Spleen (tissue), 11 donors: ENCODE measurements at regions not wholly inside any gene's neighbourhood (a gene's known extent, or its start where the extent isn't known, plus 50 kb on each side); places are given as distances from the start of the nearest gene placed in this dataset.

ENCODE experiments used
- DNase-seq: peaks from one replicate; pipeline ENCODE4 v3.0.0-alpha.2; 2020
- H3K27ac ChIP-seq, 8 donors: fragments of 200-600 bp; sonication (generic) in 7 of 8; 1 replicate in 4 of 8; 2 replicates in 4 of 8; pipeline versions ENCODE4 v1.5.0 to v1.8.0; 2016 to 2021; ENCODE audit warnings: inconsistent platforms in 4 of 8, mild to moderate bottlenecking in 4 of 8, moderate library complexity in 1 of 8
- H3K27me3 ChIP-seq, 7 donors: fragments of 200-600 bp; sonication (generic) in 6 of 7; replicated peaks in 1 of 7; 1 replicate in 4 of 7; 2 replicates in 3 of 7; pipeline versions ENCODE4 v1.5.0 to v1.8.0; 2016 to 2021; ENCODE audit warnings: inconsistent platforms in 3 of 7, mild to moderate bottlenecking in 1 of 7
- H3K36me3 ChIP-seq, 6 donors: fragments of 200-600 bp; sonication (generic) in 5 of 6; 1 replicate in 4 of 6; 2 replicates in 2 of 6; pipeline versions ENCODE4 v1.5.0 to v1.8.0; 2016 to 2021; ENCODE audit warnings: inconsistent platforms in 2 of 6
- H3K4me1 ChIP-seq, 6 donors: fragments of 200-600 bp; sonication (generic) in 5 of 6; 1 replicate in 3 of 6; 2 replicates in 3 of 6; pipeline versions ENCODE4 v1.5.0 to v1.8.0; 2016 to 2021; ENCODE audit warnings: inconsistent platforms in 3 of 6
- H3K4me3 ChIP-seq, 8 donors: fragments of 200-600 bp; sonication (generic) in 7 of 8; 1 replicate in 4 of 8; 2 replicates in 4 of 8; pipeline versions ENCODE4 v1.5.0 to v1.8.0; 2016 to 2021; ENCODE audit warnings: inconsistent platforms in 4 of 8, mild to moderate bottlenecking in 4 of 8, moderate library complexity in 2 of 8
- H3K9me3 ChIP-seq, 8 donors: fragments of 200-600 bp; sonication (generic) in 7 of 8; 1 replicate in 4 of 8; 2 replicates in 4 of 8; pipeline versions ENCODE4 v1.5.0 to v1.8.0; 2016 to 2021; ENCODE audit warnings: inconsistent platforms in 4 of 8
- POLR2A ChIP-seq, 3 donors: fragments of 450-650 bp; IDR thresholded peaks; one replicate each; pipeline ENCODE4 v1.5.1; 2017; ENCODE audit warnings: antibody characterized with exemption in 3 of 3, mild to moderate bottlenecking in 1 of 3
- POLR2AphosphoS5 ChIP-seq, 3 donors: sonication (generic); formaldehyde crosslinking; IDR thresholded peaks; one replicate each; pipeline ENCODE4 v1.5.1; 2017; ENCODE audit warnings: antibody characterized with exemption in 3 of 3
- WGBS, 5 donors: extraction: QIAGEN DNeasy Blood & Tissue Kit in 3 of 5; methylation state at CpG; one replicate each; pipeline versions ENCODE4 v1.1.5 to v1.1.7; 2013 to 2018; 5-methylcytosine and 5-hydroxymethylcytosine counted together
- intact Hi-C: fragments of 100-400 bp; cut with DNase I; formaldehyde crosslinking; loops from one replicate; pipeline ENCODE4 v1.15.0; 2023; ENCODE audit warnings: low total_unique reads
- TF ChIP-seq, protein P1 (sequence below), 11 experiments: fragments of 200-600 bp in 7 of 11; fragments of 450-650 bp in 4 of 11; sonication (generic) in 4 of 11; IDR thresholded peaks in 8 of 11; conservative IDR thresholded peaks in 3 of 11; 1 replicate in 7 of 11; 2 replicates in 4 of 11; pipeline versions ENCODE4 v1.4.0 to v1.8.0; 2016 to 2021; ENCODE audit warnings: antibody characterized with exemption in 11 of 11, inconsistent platforms in 4 of 11, mild to moderate bottlenecking in 1 of 11
- donor health status: healthy with polysubstance abuse.
- donor health status: DM: no; HTN: no; CAD: no; lungs with moderate emphysema.
- donor health status: DM: no; HTN: no; CAD: no.
- donor health status: Bipolar disorder and iron deficiency.
- donor health status: healthy.
- donor health status: DM: no; HTN: no; CAD: no.
- donor health status: DM: yes; HTN: yes; CAD: no.

DNA sequence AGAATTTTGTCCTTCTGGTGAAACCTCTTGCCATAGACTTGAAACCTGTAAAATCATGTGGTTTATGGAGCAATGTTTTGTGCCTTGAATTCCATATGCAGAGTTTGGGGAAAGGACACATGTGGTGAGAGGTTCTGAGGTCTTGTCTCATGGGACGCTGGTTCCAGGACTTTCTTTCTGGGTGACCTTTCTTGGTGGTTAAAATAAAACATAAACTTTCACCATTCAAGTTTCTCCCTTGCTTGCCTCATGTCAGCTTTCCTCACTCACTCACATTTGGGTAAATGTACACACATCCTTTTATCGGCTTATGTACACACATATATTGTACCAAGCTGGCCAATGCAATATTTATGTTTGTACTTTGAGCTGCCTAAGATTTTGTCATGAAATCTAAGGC lies 144.9 kb upstream of the CELF2 start:
- intact Hi-C loops = no loop called here

DNA sequence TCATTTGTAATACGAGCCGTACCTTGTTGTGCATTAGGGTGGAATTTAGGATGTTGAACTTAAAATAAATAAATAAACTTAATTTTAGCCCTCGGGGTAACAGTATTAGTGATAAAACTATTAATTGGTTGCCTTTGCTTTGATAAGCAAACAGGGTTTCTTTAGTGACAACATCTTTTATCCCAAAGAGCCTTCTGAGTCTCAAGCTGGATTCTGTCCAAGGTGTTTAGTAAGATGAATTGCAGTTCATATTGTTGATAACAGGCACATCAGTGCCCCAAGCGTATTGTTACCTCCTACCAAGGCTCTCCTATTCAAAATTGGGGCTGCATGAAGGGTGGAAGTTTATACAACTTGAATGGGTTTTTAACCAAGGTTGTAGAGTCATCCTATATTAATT lies 144.4 kb upstream of the CELF2 start:
- no peak for DNase-seq
- TF ChIP-seq POLR2AphosphoS5 (IDR thresholded peaks at IDR 0.05) (no peak), POLR2A (IDR thresholded peaks at IDR 0.05) (no peak)
- TF ChIP-seq, protein P1, sequence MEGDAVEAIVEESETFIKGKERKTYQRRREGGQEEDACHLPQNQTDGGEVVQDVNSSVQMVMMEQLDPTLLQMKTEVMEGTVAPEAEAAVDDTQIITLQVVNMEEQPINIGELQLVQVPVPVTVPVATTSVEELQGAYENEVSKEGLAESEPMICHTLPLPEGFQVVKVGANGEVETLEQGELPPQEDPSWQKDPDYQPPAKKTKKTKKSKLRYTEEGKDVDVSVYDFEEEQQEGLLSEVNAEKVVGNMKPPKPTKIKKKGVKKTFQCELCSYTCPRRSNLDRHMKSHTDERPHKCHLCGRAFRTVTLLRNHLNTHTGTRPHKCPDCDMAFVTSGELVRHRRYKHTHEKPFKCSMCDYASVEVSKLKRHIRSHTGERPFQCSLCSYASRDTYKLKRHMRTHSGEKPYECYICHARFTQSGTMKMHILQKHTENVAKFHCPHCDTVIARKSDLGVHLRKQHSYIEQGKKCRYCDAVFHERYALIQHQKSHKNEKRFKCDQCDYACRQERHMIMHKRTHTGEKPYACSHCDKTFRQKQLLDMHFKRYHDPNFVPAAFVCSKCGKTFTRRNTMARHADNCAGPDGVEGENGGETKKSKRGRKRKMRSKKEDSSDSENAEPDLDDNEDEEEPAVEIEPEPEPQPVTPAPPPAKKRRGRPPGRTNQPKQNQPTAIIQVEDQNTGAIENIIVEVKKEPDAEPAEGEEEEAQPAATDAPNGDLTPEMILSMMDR (IDR thresholded peaks at IDR 0.05 in 8 of 11, conservative IDR thresholded peaks at IDR 0.05 in 3 of 11) = no peak
- Histone ChIP-seq H3K4me3 (no peak overlapping the region), H3K27ac (no peak overlapping the region), H3K36me3 (no peaks in the 10 kb centered on the region), H3K4me1 (no peaks in the 10 kb centered on the region), H3K9me3 (no peaks in the 10 kb centered on the region), H3K27me3 (peaks cover 0 to 13% (median 0%) of the 10 kb centered on the region in 7 donors)
- intact Hi-C loops = no loop called here
- WGBS, 5 donors = 70 to 87% (median 84%) methylated on average over 4 of the region's 4 CpGs

More for the DNA sequence above, 144.9 kb upstream of the CELF2 start:
- Histone ChIP-seq H3K36me3 (no peaks in the 10 kb centered on the region), H3K9me3 (no peaks in the 10 kb centered on the region), H3K27me3 (peaks cover 0 to 13% (median 0%) of the 10 kb centered on the region in 7 donors), H3K4me1 (no peaks in the 10 kb centered on the region), H3K27ac (no peak overlapping the region), H3K4me3 (no peak overlapping the region)
- no peak for TF ChIP-seq POLR2AphosphoS5 (IDR thresholded peaks at IDR 0.05)
- TF ChIP-seq, protein P1 (IDR thresholded peaks at IDR 0.05 in 8 of 11, conservative IDR thresholded peaks at IDR 0.05 in 3 of 11) = no peak
- TF ChIP-seq POLR2A (IDR thresholded peaks at IDR 0.05) = no peak
- no peak for DNase-seq
- WGBS, 5 donors = 81 to 93% (median 83%) methylated on average over 2 of the region's 2 CpGs

DNA sequence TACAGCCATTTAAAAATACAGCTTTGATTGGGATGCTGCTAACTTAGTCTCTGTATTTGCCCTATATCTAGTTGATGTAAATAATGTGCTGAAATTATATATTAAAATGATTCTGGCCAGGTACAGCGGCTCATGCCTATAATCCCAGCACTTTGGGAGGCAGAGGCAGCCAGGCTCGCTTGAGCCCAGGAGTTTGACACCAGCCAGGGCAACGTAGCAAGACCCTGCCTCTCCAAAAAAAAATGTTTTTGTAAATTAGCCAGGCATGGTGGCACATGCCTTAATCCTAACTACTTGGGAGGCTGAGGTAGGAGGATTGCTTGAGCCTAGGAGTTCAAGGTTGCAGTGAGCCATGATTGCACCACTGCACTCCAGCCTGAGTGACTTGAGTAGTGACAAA lies 143.8 kb upstream of the CELF2 start:
- no peak for DNase-seq
- no peak overlapping the region for H3K4me3 ChIP-seq
- peaks cover 0 to 13% (median 0%) of the 10 kb centered on the region in 7 donors for H3K27me3 ChIP-seq
- H3K9me3 ChIP-seq = no peaks in the 10 kb centered on the region
- WGBS, 5 donors = 82 to 92% (median 89%) methylated on average over 3 of the region's 3 CpGs
- TF ChIP-seq POLR2AphosphoS5 (IDR thresholded peaks at IDR 0.05) = no peak
- no peak for TF ChIP-seq POLR2A (IDR thresholded peaks at IDR 0.05)
- TF ChIP-seq, protein P1 (IDR thresholded peaks at IDR 0.05 in 8 of 11, conservative IDR thresholded peaks at IDR 0.05 in 3 of 11) = no peak
- H3K4me1 ChIP-seq = no peaks in the 10 kb centered on the region
- intact Hi-C loops = no loop called here
- no peaks in the 10 kb centered on the region for H3K36me3 ChIP-seq
- no peak overlapping the region for H3K27ac ChIP-seq

DNA sequence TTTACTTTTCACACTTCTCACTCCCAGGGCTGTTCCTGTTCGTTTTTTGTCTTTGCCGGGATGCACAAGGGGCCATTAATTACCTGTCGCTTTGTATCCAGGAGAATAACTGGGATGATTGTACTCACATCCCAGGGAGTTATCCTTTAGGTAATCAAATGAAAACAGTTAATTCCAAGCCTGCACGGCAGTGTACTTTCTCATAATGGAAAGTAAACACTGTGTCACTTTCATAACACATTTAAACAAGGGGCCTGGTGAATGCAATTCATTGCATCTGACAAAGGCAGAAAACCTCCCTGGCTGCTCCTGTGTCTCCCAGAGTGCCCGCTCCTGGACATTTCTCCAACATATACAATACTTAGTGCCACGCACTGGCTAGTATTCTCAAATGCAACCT lies 138.7 kb upstream of the CELF2 start:
- Histone ChIP-seq H3K27ac (no peak overlapping the region), H3K36me3 (no peaks in the 10 kb centered on the region), H3K9me3 (peaks cover 0 to 8% (median 1%) of the 10 kb centered on the region in 8 donors), H3K27me3 (peaks cover 0 to 4% (median 0%) of the 10 kb centered on the region in 7 donors), H3K4me1 (no peaks in the 10 kb centered on the region), H3K4me3 (no peak overlapping the region)
- intact Hi-C loops = no loop called here
- WGBS, 5 donors = 78 to 93% (median 85%) methylated on average over 6 of the region's 6 CpGs
- no peak for DNase-seq
- no peak for TF ChIP-seq POLR2A (IDR thresholded peaks at IDR 0.05)
- TF ChIP-seq, protein P1 (IDR thresholded peaks at IDR 0.05 in 8 of 11, conservative IDR thresholded peaks at IDR 0.05 in 3 of 11) = no peak
- TF ChIP-seq POLR2AphosphoS5 (IDR thresholded peaks at IDR 0.05) = no peak
